ENCODE measurements at regions not wholly inside any gene's neighbourhood (a gene's known extent, or its start where the extent isn't known, plus 50 kb on each side); places are given as distances from the start of the nearest gene placed in this dataset.

DNA sequence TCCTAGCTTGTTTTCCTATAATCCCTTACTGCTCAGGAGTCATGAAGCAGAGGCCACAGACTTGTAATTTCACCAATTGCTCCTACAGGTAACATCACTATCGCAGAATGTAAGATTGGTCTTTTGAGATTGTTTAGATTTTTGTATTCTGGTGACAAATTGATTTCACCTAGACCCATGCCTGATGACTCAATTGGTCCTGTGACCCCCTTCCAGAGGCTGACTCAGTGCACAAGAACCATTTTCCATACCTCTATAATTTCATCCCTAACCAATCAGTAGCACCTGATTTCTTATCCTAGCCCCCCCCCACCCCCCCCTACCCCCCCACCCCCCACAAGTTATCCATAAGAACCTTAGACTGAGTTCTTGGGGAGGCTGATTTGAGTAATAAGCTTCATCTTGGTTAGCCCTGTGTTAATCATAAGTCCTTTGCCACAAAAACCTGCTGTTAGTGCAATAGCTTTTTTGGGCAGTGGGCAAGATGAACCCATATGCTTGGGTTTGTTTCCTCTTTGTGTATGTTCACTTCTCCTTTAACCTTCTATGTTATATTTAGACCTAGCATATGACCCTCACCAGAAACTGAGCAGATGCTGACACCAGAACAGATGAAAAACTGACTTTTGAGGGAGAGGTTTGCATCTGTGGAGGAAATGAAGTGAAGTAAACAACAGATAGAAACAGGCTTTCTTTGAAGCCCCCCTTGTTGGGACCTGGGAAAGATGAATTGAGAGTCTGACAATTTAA is 187.1 kb downstream of the KIF20B start:
- DNase-seq, result no peak

DNA sequence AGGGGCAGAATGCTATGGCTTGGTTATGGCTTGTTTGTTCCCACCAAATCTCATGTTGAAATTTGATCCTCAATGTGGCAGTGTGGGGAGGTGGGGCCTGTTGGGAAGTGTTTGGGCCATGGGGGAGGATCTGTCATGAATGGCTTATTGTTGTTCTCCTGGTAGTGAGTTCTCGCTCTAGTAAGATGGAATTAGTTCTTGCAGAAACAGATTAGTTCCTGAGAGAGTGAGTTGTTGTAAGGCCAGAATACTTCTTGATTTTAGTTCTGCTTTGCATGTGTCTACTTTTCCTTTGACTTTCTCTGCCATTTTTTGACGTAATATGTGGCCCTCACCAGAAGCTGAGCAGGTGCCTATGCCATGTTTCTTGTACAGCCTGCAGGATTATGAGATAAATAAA is 188.2 kb downstream of the KIF20B start:
- no peak for DNase-seq

DNA sequence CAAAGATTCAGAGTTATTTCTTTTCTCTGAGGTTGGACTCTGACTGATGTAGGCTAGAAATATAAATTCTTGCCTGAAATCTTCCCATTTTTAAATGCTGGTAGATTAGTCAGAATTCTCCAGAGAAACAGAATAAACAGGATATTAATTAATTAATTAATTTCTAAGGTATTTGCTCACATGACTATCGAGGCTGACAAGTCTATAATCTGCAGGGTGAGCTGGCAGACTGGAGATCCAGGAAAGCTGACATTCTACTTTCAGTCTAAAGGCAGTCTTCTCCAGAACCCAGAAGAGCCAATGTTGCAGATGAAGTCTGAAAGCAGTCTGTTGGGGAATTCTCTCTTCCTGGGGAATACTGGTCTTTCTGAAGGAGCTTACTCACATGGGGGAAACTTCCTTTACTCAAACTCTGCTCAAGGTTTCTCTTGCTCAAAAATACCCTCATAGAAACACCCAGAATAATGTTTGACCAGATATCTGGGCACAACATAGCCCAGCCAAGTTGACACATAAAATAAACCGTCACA is 189.7 kb downstream of the KIF20B start:
- no peak for DNase-seq

DNA sequence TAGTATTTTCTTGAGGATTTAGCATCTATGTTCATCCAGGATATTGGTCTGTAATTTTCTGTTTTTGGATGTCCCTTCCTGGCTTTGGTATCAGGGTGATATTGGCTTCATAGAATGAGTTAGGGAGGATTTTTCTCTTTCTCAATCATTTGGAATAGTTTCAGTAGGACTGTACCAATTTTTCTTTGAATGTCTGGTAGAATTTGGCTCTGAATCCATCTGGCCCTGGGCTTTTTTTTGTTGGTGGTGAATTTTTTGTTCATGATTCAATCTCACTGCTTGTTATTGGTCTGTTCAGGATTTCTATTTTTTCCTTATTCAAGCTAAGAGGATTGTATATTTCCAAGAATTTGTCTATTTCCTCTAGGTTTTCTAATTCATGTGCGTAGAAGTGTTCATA is 192.7 kb downstream of the KIF20B start:
- no peak for DNase-seq

DNA sequence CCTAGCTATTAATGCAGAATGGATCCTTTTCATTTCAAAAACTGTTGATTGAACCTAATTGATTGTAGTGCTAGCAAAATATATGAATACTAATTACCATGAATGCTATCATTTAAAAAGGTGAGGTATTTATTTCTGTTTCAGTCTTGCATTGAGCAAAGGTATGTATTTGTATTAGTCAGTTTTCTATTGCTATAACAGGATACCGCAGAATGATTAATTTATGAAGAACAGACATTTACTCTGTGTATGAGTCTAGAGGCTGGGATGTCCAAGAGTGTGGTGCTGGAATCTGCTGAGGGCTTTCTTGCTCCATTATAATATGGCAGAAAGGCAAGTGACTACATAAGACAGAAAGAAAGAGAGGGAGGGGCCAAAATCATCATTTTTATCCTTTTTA is 199.2 kb downstream of the KIF20B start:
- no peak for DNase-seq

DNA sequence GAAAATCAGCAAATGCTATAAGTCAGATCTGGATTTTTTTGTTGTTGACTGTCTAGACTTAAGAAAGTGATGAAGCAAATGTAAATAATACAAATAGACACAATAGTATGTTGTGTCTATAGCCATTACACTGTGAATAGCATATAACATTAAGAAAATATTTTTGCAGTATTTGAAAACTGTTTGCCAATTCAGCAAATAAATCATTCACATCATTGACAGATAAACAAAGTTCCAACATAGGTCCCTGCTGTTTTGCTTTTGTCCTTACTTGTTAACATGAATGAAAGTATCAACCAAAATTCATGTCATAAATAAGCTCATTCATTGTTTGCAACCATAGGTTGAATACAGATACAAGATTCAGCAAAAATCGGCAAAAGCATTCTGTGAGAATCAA is 200.5 kb downstream of the KIF20B start:
- no peak for DNase-seq

DNA sequence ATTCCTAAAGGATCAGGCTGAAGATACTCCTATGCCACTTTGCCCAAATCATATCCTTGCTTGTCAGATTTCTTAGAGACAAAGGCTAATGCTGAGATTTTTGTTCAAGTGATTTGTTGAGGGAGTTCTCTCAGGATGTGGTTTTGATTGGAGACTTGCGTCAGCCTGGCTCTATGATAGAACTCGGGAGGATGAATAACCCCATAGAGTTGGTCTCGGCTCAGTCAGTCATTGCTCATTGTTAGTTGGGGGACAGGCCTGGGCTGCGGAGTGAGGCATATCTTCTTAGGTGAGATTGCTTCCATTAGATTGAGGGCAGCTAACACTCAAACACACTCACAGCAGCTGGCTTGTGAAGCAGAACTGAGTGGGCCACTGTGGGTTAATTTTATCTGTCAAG is 203.4 kb downstream of the KIF20B start:
- no peak for DNase-seq

DNA sequence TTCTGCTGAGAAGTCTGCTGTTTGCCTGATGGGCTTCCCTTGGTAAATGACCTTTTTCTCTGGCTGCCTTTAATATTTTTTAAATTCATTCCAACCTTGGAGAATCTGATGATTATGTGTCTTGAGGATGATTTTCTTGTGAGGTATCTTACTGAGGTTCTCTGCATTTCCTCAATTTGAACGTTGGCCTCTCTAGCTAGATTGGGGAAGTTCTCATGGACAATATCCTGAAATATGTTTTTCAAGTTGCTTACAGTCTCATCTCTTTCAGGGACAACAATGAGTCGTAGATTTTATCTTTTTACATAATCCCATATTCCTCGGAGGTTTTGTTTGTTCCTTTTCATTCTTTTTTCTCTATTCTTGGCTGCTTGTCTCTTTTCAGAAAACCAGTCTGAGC is 208.4 kb downstream of the KIF20B start:
- no peak for DNase-seq

DNA sequence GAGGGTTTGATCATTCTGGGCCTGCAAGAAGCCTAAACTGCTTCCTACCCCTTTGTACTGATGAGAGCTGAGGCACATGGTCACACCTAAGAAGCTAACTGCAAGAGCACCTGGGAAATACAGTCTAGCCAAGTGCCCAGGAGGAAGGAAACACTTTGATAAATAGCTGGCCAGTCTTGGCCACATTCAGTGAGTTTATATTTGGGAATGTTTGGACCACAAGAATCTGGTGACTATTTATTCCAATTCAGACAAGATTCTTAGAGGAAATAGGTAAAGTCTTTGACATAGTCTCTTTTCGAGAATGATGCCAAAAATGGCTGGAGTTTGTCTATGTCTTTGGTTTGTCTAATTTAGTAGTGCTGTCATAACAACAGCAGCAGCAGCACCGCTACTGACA is 213.6 kb downstream of the KIF20B start:
- no peak for DNase-seq

DNA sequence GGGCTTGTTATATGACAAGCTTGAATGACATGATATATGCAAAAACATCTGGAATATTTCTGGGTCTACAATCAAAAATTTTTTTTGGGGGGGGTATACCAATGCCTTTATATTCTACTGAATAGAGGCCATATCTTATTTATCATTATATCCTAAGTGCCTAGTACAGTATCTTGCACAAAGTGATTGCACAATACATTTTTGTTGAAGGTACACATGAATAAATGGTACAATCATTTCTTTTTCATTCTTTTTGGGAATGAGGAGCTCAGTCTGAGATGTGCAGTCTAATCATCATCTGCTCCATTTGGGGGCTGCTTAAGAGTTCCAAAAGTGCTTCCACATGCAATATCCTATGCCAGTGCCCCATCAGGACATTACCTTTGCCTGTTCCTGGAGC is 214.6 kb downstream of the KIF20B start:
- no peak for DNase-seq

DNA sequence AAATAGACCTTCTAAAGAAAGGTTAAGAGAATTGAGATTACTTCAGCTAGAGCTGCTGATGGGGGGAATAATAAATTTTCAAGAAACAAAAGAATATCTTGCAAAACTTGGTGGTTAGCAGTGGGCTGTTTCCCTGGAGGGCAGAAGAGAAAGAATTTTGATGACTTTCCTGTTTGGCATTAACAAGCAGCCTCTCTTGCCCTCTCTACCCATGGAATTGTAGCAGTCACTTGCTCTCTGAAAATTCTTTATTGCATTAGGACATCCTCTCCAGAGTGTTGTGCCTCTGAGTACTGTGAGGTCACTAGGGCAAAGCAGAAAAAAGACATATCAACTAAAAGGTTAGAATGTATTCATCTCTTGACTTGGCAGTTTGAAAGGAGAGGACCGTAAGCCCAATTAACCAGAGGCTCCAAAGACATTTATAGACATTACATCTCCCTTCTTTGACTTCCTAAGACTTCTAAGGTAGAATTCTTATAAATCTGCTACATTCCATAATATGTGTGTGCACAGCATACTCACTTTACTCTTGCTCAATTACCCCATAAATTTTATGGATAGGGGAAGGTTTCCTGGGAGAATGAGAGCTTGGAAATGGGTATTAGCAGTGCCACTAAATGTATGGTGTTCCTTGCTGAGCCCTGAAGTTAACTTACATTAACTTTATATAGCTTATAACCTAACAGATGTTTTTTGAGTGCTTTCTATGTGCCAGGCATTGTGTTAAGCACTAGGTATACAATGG is 215.3 kb downstream of the KIF20B start:
- no peak for DNase-seq

DNA sequence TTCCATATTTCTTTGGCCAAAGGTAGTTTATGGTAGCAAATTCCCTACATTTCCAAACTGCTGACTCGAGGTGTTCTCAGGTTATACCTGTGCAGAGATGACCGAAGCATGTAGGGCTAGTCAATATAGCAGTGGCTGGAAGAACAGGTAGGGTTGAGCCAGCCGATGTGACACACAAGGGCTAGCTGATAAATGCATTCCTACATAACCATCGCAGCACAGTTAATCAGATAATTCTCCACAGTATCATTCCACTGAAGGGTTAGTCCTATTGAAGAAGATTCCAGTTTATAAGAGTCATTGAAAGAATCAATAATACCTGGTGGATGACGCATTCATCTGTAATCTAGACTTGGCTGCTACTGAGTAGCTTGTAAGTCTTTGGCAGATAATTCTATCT is 220.0 kb downstream of the KIF20B start:
- DNase-seq, result no peak

DNA sequence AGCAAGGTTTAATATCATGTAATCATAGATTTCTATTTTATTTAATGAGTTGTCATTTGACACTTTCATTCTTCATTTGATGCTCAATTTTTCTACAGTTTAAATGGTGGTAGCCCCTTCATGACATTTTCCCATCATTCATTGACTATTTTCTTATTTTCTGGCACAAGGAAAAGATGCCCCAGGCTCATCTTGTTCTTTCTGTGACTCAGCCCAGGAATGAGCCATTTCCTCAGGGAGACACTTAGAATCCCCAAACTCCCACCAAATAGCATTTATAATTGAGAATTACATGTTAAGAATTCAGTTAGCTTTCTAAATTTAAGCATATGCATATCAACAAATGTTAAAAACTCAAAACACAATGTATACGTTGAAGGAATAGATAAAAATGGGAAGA is 222.3 kb downstream of the KIF20B start:
- no peak for DNase-seq

DNA sequence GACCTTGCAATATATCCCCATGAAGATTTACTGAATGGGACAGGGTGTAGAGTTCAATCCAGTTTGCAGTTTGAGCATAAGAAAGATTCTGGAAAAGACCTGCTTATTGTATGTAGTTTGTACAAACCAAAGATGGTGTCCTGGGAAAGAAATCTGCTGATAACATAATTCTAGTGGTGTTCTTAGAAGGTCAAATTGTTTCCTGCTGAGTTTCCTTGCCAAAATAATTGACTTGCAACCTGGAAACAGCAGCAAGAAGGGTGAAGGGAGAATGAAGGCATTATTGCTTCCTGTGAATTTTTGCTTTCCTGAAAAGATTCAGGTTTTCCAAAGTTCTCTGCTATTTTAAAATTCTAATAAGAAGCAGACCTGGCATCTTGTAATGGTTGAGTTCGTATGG is 222.9 kb downstream of the KIF20B start:
- no peak for DNase-seq

DNA sequence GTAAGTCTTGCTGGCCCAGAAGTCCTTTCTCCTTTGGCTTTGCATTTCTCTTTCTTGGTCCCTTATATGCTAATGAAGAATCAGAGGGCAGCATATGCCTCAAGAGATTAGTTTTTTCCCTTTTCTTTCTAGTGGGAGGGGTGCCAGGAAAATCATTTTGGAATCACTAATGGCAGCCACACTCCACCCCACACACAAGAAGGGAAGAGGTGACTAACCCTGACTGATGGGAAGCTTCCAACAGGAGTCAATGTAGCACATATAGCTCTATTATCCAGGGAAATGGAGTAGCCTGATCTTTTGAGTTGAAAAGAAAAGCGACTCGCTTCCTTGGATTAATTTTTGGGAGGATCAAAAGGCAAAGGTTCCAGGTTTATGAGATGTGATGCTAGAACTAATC is 225.3 kb downstream of the KIF20B start:
- no peak for DNase-seq

DNA sequence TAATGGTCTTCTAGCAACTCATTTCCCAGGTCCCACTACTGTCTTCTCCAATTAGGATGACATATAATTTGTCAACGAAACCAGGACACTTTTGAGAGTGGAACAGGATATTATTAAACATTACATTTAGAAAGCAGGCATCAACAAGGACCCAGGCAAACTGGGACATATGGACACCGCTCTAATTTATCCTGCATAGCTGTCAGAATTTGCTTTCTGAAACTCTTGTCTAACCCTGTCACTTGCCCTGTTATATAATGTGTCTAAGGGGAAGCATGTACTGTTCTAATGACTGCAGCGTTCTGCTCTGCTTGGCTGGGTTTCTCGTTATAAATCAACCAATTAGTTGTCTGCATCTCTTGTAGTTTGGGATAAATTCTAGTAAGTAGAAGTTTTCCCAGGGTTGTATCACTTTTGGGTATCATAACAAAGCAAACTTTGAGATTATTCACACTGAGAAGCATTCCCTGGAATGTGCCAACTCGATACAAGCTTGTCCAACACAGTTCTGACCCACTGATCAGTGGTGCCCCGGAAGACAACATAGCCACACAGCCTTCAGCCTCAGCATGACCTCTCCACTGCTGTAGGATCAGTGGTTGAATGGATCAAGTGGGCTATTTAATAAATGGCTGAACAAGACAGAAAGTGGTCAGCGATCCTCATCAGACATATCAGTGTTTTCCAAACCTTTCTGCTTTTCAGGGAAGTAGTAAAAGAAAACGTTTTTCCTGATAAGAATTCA is 228.1 kb downstream of the KIF20B start:
- DNase-seq, result no peak

DNA sequence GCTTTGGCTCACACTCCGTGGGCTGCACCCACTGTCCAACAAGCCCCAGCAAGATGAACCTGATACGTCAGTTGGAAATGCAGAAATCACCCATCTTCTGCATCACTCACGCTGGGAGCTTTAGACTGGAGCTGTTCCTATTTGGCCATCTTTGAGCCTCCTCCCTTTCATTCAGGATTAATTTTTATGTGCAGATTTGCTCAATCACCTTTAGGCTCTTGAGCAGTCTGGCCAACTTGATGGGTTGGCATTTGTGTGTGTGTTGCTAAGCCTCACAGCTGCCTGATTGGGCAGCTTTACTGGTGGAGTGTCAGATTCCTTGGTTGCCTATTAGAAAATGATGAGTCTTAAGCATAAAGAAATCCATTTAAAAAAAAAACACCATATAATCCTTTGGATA is 236.1 kb downstream of the KIF20B start:
- no peak for DNase-seq

DNA sequence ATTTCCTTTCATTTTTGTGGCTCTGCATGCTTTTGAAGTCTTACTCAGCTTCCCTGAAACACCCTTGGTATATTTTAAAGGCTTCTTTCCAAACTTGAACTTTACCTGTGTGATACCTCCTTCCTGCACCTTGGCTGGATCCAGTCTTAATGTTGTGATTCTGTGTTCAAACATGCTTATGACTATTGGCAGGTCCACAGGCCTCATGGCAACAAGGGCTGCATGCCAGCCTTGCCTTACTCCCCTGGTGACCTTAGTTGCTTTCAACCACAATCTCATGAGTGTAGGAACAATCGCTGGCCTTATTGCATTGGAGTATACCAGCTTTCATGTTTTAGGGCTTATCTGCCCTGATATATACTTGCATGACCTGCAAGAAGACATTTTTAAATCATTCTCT is 238.7 kb downstream of the KIF20B start:
- no peak for DNase-seq

DNA sequence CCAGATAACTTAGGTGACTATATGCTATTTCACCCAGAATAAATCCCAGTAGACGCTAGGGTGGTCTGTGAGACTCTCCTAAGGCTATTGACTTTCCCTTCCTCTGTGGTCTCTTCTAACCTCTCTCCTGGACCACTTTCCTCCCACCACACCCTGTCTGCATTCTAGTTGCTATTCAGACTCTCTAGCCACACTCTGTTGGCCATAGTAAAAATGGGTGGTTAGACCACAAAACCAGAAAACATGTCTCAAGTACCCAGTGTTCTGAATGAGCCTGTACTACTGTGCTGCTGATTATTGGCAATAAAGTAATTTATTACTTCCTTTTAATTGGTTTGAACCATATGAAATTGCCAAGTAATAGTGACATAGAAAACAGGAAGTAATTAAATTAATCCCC is 240.8 kb downstream of the KIF20B start:
- no peak for DNase-seq

DNA sequence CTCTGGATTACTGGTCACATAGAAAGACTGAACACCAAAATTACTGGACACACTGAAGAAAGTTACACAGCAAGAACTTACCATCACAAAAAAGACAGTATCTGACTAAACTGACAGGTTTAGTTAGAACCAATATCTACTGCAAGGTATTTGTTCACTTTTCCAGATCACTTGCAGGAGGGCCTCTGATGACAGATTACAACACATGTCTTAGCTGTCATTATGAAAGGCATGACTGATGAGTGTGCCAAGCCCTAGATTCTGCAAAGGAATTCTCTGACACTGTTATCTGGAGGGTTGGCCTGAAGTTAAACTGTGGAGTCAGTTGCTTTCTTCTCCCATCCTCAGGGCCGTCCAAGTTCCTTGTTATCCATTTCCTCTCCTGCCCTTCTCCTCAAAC is 242.7 kb downstream of the KIF20B start:
- DNase-seq, result no peak

DNA sequence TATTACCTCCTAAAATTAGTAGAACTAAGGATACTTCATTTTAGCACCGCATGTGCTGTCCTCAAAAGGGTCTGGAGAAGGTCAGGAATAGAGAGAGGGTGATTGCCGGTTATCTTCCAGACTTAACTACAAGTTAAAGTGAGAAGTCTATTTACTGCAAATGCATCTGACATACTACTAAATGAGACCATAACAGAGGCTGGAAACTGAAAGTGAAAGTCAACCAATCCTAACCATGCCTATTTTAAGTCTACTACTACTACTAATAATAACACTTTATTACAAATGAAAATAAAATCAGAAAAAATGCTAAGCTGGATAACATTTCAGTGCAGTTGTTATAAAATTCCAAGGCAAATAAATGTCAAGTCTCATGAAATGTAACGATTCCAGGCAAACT is 244.7 kb downstream of the KIF20B start:
- DNase-seq, result no peak

DNA sequence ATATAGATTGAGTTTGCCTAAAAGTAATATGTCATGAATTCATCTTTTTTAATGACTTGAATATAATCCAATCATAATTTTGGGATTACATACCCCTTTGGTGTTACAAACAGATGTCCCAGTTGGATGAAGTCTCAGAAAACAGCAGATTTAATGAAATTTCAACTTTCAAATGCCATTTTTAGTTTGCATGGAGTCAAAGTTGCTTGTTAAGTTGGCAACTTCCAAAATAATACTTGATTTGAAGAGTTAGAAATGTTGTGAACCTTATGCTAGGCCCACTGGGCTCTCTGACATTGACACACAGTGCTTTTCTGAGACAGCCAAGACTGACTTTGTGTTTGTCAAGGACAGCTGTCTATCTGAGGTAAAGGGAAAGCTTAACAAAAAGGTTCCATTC is 248.1 kb downstream of the KIF20B start:
- DNase-seq, result no peak

DNA sequence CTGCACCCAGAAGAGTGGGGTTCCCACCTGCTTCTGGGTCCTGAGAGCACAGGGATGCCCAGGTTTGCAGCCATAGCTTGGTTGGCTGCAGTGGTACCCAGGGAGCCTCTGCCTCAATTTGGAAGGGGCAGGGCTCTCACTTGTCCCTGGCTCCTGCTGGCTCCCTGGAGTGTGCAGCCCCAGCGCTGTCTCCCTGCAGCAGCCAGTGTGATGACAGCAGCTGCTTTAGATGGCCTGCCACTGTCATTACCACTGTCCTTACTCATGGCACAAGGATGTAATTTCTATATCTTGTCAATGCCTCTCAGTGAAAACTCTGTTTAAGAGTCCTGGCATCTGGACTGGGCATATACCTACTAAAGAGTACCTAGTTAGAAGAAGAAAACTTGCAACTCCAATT is 250.9 kb downstream of the KIF20B start:
- DNase-seq, result no peak

DNA sequence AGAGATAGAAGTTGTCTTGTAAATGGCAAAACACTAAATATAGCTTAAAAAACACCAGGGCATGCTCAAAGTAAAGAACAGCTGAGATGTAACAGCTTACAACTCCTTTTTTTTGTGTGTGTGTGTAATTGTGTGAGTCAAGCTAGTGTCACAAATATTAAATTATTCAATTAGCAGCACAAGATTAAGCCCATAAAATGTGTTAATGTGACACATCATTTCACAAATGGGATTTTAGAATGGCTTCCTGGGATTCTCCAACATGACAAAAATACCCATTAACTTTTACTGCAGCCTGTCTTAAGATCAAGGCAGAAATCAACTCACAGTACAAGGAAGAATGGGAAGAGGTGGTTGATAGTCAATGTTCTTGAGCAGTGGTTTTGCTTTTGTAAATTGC is 251.4 kb downstream of the KIF20B start:
- no peak for DNase-seq
